ENCODE measurements at regions not wholly inside any gene's neighbourhood (a gene's known extent, or its start where the extent isn't known, plus 50 kb on each side); places are given as distances from the start of the nearest gene placed in this dataset.
"Not testable (repeated sequence)": the region's sequence is repeated elsewhere in the genome, so short reads cannot be mapped to it uniquely, and the experiment has no call there.

GRCh38 chr1:83405789-83406188, 593.1 kb downstream of the TTLL7 start:
- not testable (repeated sequence) for FAIRE-seq; DNase-seq (ENCODE audit: low spot score)

GRCh38 chr1:83403500-83403899, 595.4 kb downstream of the TTLL7 start:
- not testable (repeated sequence) for FAIRE-seq; DNase-seq (ENCODE audit: low spot score)

- not testable (repeated sequence) for FAIRE-seq; DNase-seq (ENCODE audit: low spot score)
Observed at GRCh38 chr1:83401146-83401545, 597.8 kb downstream of the TTLL7 start.

GRCh38 chr1:83400173-83400572, 598.8 kb downstream of the TTLL7 start:
- DNase-seq (ENCODE audit: low spot score); FAIRE-seq: not testable (repeated sequence)

GRCh38 chr1:83398125-83398524, 600.8 kb downstream of the TTLL7 start:
- not testable (repeated sequence) for FAIRE-seq; DNase-seq (ENCODE audit: low spot score)

GRCh38 chr1:83395130-83395529, 603.8 kb downstream of the TTLL7 start:
- not testable (repeated sequence) for FAIRE-seq; DNase-seq (ENCODE audit: low spot score)

GRCh38 chr1:83386946-83387345, 612.0 kb downstream of the TTLL7 start:
- DNase-seq (ENCODE audit: low spot score); FAIRE-seq: not testable (repeated sequence)

- FAIRE-seq; DNase-seq (ENCODE audit: low spot score): not testable (repeated sequence)
Observed at GRCh38 chr1:83383107-83383506, 615.8 kb downstream of the TTLL7 start.

- not testable (repeated sequence) for FAIRE-seq; DNase-seq (ENCODE audit: low spot score)
Observed at GRCh38 chr1:83373018-83373417, 625.9 kb downstream of the TTLL7 start.

GRCh38 chr1:83369853-83370252, 629.1 kb downstream of the TTLL7 start:
- FAIRE-seq; DNase-seq (ENCODE audit: low spot score): not testable (repeated sequence)

- not testable (repeated sequence) for FAIRE-seq
Observed at GRCh38 chr1:83365320-83365719, 633.6 kb downstream of the TTLL7 start.

GRCh38 chr1:83345375-83345774, 653.6 kb downstream of the TTLL7 start:
- not testable (repeated sequence) for DNase-seq (ENCODE audit: low spot score)

More at GRCh38 chr1:83365320-83365719, 633.6 kb downstream of the TTLL7 start:
- not testable (repeated sequence) for DNase-seq (ENCODE audit: low spot score)

GRCh38 chr1:83343767-83344166, 655.2 kb downstream of the TTLL7 start:
- DNase-seq (ENCODE audit: low spot score); FAIRE-seq: not testable (repeated sequence)

More at GRCh38 chr1:83345375-83345774, 653.6 kb downstream of the TTLL7 start:
- FAIRE-seq = not testable (repeated sequence)

GRCh38 chr1:83342995-83343394, 655.9 kb downstream of the TTLL7 start:
- not testable (repeated sequence) for DNase-seq (ENCODE audit: low spot score); FAIRE-seq

- not testable (repeated sequence) for DNase-seq (ENCODE audit: low spot score); FAIRE-seq
Observed at GRCh38 chr1:83332308-83332707, 666.6 kb downstream of the TTLL7 start.

GRCh38 chr1:83318366-83318765, 680.6 kb downstream of the TTLL7 start:
- DNase-seq (ENCODE audit: low spot score) (no peak), FAIRE-seq (no peak)

- not testable (repeated sequence) for DNase-seq (ENCODE audit: low spot score); FAIRE-seq
Observed at GRCh38 chr1:83315446-83315845, 683.5 kb downstream of the TTLL7 start.

- DNase-seq (ENCODE audit: low spot score); FAIRE-seq: not testable (repeated sequence)
Observed at GRCh38 chr1:83310161-83310560, 688.8 kb downstream of the TTLL7 start.

- not testable (repeated sequence) for DNase-seq (ENCODE audit: low spot score)
Observed at GRCh38 chr1:83309035-83309434, 689.9 kb downstream of the TTLL7 start.

GRCh38 chr1:83306811-83307210, 692.1 kb downstream of the TTLL7 start:
- FAIRE-seq; DNase-seq (ENCODE audit: low spot score): not testable (repeated sequence)

More at GRCh38 chr1:83309035-83309434, 689.9 kb downstream of the TTLL7 start:
- FAIRE-seq = not testable (repeated sequence)

GRCh38 chr1:83295594-83295993, 703.3 kb downstream of the TTLL7 start:
- DNase-seq (ENCODE audit: low spot score); FAIRE-seq: not testable (repeated sequence)

- not testable (repeated sequence) for DNase-seq (ENCODE audit: low spot score); FAIRE-seq
Observed at GRCh38 chr1:83287391-83287790, 711.5 kb downstream of the TTLL7 start.

- FAIRE-seq; DNase-seq (ENCODE audit: low spot score): not testable (repeated sequence)
Observed at GRCh38 chr1:83274656-83275055, 724.3 kb downstream of the TTLL7 start.
